ENCODE measurements at regions not wholly inside any gene's neighbourhood (a gene's known extent, or its start where the extent isn't known, plus 50 kb on each side); places are given as distances from the start of the nearest gene placed in this dataset.

- TF ChIP-seq ZFP41 (CRISPR knock-in tag; IDR thresholded peaks at IDR 0.05; ENCODE audit: borderline replicate concordance) (0 out of 2 replicates have a peak, but pooled peaks have one; percentile 41), NR1H2 (CRISPR knock-in tag; IDR thresholded peaks at IDR 0.05; ENCODE audit: borderline replicate concordance, low read depth) (no peak), FOXO1 (CRISPR knock-in tag; IDR thresholded peaks at IDR 0.05) (peak; percentile 82), ZFP90 (CRISPR knock-in tag; IDR thresholded peaks at IDR 0.05; ENCODE audit: borderline replicate concordance) (peak; percentile 53), ZNF275 (CRISPR knock-in tag; IDR thresholded peaks at IDR 0.05; ENCODE audit: borderline replicate concordance) (peak; percentile 61; the same call in 1 of the 2 replicates), BCL3 (CRISPR knock-in tag; IDR thresholded peaks at IDR 0.05) (0 out of 2 replicates have a peak, but pooled peaks have one; percentile 54), ZNF816 (CRISPR knock-in tag; IDR thresholded peaks at IDR 0.05; ENCODE audit: borderline replicate concordance) (no peak; the same call in 1 of the 2 replicates), NPAS2 (CRISPR knock-in tag; IDR thresholded peaks at IDR 0.05; ENCODE audit: borderline replicate concordance) (no peak), ZNF652 (CRISPR knock-in tag; IDR thresholded peaks at IDR 0.05; ENCODE audit: borderline replicate concordance, low read depth) (peak; percentile 54; the same call in 1 of the 2 replicates), ZNF234 (CRISPR knock-in tag; conservative IDR thresholded peaks at IDR 0.05) (0 out of 2 replicates have a peak, but pooled peaks have one; percentile 55), SRSF9 (IDR thresholded peaks at IDR 0.05; ENCODE audit: borderline replicate concordance, insufficient read depth, low read depth, low read length, poor library complexity, severe bottlenecking) (no peak), ZFP1 (CRISPR knock-in tag; IDR thresholded peaks at IDR 0.05) (0 out of 2 replicates have a peak, but pooled peaks have one; percentile 19), JDP2 (CRISPR knock-in tag; IDR thresholded peaks at IDR 0.05; ENCODE audit: borderline replicate concordance) (no peak), AKAP8 (CRISPR knock-in tag; IDR thresholded peaks at IDR 0.05) (peak; percentile 86; the same call in 1 of the 2 replicates), FOSL2 (CRISPR knock-in tag; IDR thresholded peaks at IDR 0.05) (peak; percentile 69; the same call in 1 of the 2 replicates), ZNF644 (CRISPR knock-in tag; IDR thresholded peaks at IDR 0.05; ENCODE audit: low read depth) (peak; percentile 80), TBX3 (IDR thresholded peaks at IDR 0.05; ENCODE audit: borderline replicate concordance) (no peak), ATF2 (CRISPR knock-in tag; IDR thresholded peaks at IDR 0.05) (peak; percentile 77; the same call in 1 of the 2 replicates), BCL6 (CRISPR knock-in tag; IDR thresholded peaks at IDR 0.05) (peak; percentile 69), ZNF556 (CRISPR knock-in tag; IDR thresholded peaks at IDR 0.05; ENCODE audit: borderline replicate concordance) (peak; percentile 65; the same call in 1 of the 2 replicates), ZNF83 (CRISPR knock-in tag; IDR thresholded peaks at IDR 0.05; ENCODE audit: borderline replicate concordance) (no peak), GATAD1 (CRISPR knock-in tag; IDR thresholded peaks at IDR 0.05) (peak; percentile 90), ZBTB46 (CRISPR knock-in tag; IDR thresholded peaks at IDR 0.05; ENCODE audit: borderline replicate concordance) (no peak; the same call in 1 of the 2 replicates), ZNF549 (CRISPR knock-in tag; IDR thresholded peaks at IDR 0.05) (no peak)
These were observed 313.0 kb downstream of the SEC14L1 start (continued) for GRCh38 chr17:77453613-77454241.

All from HepG2 (cell line).